ENCODE measurements at regions not wholly inside any gene's neighbourhood (a gene's known extent, or its start where the extent isn't known, plus 50 kb on each side); places are given as distances from the start of the nearest gene placed in this dataset.

- no peak for DNase-seq
Observed at GRCh38 chr5:34511481-34511880, 144.6 kb upstream of the RAI14 start.

GRCh38 chr5:34511915-34512314 lies 144.2 kb upstream of the RAI14 start:
- DNase-seq, result no peak

- no peak for DNase-seq
Observed at GRCh38 chr5:34516166-34516565, 140.0 kb upstream of the RAI14 start.

- no peak for DNase-seq
Observed at GRCh38 chr5:34516686-34517085, 139.4 kb upstream of the RAI14 start.

GRCh38 chr5:34517249-34517648 lies 138.9 kb upstream of the RAI14 start:
- DNase-seq, result no peak

- DNase-seq, result no peak
Observed at GRCh38 chr5:34519489-34520220, 136.5 kb upstream of the RAI14 start.

GRCh38 chr5:34521628-34522290 lies 134.4 kb upstream of the RAI14 start:
- DNase-seq, result peak; percentile 71

DNA sequence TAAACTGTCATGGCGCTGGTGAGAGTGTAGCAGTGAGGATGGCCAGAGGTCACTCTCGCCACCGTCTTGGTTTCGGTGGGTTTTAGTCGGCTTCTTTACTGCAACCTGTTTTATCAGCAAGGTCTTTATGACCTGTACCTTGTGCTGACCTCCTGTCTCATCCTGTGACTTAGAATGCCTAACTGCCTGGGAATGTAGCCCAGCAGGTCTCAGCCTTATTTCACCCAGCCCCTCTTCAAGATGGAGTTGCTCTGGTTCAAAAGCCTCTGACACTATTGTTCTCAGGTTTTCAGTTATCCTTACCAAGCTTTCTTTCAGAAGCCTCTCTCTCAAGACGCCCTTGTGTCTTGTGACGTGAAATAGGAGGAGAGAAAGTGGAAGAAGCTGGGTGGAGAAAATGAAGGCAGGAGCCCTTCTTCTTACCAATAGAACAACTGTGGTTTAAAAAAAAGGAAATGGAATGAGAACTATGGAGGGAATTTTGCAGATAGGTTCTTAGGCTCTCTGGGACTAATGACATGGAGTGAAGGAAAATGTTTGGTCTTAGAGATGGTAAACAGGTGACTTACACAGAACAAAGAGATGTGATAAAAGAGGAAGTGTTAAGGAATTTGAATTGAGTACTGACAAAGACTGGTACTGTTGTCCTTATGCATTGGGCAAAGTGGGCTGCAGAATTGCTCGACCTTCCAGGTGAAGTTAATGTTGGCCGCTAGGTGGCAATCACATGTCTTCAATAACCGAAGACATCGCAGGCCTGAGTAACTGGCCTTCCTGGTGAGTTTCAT lies 133.3 kb upstream of the RAI14 start:
- peak; percentile 93 for DNase-seq

DNA sequence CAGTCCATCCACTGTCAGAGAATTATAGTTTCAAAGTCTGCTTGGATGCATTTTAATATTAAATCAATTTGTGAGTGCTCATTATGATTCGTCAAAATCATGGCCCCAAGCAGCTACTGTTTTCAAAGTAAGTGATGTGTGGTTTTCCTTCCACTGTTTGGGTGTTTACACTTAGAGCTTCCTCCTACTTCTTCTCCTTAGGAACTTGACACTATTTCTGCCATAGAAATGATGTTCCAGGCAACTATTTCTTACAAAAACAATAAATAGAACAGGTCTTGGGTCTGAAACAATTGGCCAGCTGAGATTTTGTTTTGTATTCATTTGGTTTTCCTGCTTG lies 132.8 kb upstream of the RAI14 start:
- no peak for DNase-seq

- DNase-seq, result no peak
Observed at GRCh38 chr5:34524123-34524522, 132.0 kb upstream of the RAI14 start.

DNA sequence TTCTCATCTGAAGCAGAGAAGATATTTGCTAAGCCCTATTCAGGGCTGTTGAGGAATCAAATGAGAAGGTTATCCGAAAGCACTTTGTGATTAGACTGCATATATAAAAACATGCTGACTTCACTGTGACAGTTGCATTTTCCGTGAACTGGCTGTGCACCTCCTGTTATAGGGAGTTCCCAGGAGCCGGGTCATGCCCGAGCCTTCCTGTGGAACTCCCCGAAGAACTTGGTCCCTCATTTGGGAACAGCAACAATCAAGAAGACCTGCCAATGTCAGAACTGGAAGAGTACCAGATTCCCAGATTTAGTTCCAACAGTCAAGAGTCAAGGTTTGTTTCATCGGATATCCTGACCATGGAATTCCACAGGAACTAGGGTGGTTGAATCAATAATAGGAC lies 130.4 kb upstream of the RAI14 start:
- no peak for DNase-seq

DNA sequence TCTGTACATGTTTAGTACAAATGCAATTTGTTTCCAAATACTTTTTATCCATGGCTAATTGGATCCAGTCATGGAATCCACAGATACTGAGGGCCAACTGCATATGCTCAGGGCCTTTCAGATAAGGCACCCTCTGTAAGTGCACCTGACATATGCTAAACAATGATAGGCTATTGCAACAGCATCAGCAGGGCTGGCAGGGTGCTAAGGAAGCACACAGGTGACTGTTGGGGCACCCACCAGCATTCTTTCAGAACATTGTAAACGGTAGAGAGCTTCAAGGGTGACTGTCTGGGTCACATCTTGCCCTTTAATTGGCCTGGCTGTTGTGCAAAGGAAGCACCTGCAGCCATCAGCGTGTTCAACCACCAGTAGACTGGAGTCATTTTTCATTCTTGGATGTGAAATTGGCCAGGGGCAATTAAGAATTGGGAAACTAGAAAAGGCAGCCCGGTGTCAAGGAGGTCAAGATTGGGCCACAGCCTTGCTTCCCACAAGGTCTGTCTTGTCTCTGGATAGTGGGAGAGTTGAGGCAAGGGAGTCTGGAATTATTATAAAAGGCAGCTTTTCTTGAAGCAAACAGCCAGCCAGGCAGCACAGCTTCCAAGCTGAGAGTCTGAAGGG lies 129.3 kb upstream of the RAI14 start:
- DNase-seq, result no peak

DNA sequence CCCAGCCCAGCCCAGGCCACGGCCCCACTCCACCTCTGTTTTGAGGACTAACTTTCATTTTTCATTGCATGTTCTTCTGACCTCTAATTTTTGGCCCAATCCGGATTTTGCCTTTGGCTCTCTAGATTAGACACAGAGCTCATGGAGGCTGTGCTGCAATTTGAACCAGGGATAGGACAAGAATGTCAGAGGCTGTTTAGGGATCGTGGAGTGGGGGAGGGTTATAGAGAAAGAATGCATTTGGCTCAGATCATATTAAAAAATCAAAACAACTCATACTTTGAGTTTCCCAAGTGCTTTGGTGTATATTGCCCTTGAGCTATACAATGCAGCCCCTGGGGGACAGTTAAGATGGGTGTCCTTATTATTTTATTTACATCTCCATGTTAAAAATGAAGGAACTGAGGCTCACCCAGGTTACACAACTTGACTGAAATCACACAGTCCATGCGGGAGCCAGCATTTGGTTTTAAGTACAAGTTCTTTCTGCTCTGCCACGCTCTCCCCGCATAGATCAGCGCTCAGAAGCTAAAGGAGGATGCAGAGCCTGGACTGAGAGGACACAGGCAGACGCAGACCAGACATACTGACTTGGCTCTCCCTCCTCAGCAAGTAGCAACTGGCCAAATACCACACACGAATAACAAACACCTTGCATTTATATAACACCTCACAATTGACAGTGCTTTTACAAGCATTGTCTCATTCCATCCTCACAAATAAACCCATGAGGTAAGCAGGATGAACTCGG lies 126.4 kb upstream of the RAI14 start:
- DNase-seq, result no peak

GRCh38 chr5:34530637-34531036 lies 125.5 kb upstream of the RAI14 start:
- DNase-seq, result no peak

GRCh38 chr5:34531751-34532360 lies 124.3 kb upstream of the RAI14 start:
- no peak for DNase-seq

DNA sequence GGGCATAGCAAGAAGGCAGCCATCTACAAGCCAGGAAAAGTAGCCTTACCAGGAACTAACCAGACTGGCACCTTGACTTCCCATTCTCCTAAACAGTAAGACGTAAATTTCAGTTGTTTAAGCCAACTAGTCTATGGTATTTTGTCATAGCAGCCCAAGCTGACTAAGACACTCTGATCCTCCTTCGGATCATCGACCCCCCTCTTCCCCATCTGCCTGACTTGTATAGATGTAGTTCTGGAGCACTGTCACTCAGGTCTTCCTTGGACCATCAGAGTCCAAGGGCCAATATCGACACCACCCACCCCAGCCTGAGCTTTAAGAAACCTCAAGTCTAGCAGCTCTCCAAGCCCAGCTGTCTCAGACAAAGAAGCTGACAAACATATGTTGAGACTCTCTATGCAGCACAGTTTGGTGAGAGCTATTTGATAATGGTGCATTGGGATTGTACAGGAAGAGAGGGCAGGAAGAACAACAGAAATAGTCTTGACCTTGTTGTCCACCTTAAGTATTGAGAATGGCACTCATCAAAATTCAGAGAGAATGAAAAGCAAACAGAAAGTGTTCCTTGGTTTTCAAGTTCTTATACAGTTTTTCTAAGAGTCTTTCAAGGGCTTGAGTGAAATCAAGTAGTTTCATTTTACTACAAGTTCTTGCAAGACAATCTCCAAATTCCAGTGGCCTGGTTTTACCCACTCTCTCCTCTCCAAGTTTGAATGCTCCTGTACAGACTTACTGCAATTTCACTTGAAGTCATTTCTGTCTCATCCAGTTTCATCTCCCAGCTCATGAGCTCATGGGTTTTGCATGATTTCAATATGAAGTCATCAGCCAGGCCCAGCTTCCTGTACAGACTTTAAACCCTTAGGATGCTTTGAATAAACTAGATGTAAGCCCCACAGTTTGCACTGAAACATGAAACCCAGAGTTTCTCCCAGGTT lies 122.3 kb upstream of the RAI14 start:
- DNase-seq, result no peak

- DNase-seq, result no peak
Observed at GRCh38 chr5:34534523-34535103, 121.5 kb upstream of the RAI14 start.

GRCh38 chr5:34535433-34535832 lies 120.7 kb upstream of the RAI14 start:
- no peak for DNase-seq

DNA sequence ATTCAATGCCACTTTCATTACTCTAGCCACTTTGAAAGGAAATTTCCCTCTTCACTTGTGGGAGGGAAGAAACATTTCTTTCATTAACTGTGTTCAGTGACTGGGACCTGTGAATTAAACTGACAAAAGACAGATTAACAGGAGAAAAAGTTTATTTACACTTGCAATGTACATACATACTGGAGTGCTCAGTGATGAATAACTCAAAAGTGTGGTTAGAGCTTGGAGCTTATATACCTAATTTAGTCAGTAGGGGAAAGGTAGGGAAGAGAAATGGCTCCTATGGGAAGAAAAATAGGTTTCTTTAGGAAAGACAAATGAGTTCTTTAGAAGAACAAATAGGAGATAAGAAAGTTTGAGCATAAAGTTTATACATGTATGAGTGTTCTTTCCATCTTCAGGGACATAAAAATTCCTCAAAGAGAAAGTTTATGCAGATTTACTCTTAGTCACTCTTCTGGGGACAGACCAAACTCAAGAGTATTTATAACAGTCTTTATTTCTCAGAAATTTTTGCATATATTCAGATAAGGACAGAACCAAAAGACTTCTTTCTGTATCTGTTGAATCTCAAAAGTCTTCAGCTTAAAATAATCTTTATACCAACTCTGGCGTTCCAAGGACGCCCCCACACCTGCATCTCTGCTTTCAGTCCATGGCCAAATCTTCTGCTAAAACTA lies 120.0 kb upstream of the RAI14 start:
- no peak for DNase-seq

- no peak for DNase-seq
Observed at GRCh38 chr5:34536699-34537098, 119.4 kb upstream of the RAI14 start.

Data from islet precursor cell (in vitro differentiated cells).